HG03060 (cell line): ENCODE measurements at regions not wholly inside any gene's neighbourhood (a gene's known extent, or its start where the extent isn't known, plus 50 kb on each side); places are given as distances from the start of the nearest gene placed in this dataset.

ENCODE experiments used
- ATAC-seq: cut with Tn5 transposase; IDR thresholded peaks from one replicate; pipeline ENCODE4 v1.9.1; 2021; ENCODE audit warnings: low read depth, moderate number of reproducible peaks; ENCODE audit not compliant: unreplicated experiment

DNA sequence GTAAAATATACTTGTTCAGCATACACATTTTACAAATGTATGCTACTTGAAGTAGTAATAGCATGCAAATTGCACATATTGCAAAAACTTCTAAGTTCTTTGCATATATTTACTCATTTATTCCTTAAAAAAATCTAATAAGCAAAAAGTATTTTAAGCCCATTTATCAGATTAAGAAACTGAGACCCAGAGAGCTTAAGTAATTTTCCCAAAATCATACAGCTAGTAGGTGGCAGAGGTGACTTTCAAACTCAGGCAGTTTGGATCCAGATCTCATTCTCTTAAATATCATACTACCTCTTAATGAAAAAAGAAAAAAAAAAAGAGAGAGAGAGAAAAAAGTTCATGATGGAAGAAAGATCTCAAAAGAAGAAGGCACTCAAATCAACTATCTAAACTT, 157.9 kb downstream of the RPS12 start:
- no peak for ATAC-seq

DNA sequence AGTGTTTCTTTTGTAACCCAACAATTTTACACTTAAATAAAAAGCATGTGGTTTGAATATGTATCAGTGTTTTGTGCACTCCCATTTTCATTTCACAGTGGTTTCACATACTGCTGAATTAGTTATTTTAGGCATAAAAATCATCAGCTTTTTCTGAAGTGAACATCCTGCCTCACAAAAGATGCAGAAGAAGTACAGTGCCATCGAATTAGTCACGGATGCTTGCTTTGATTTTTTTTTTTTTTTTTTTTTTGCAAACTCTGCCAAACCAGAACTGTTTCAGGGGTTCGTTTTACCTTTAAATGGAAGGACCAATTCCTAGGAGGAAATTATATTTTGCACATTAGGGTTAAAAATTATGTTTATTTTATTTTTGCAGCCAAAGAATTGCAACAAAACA, 158.6 kb downstream of the RPS12 start:
- ATAC-seq: no peak

DNA sequence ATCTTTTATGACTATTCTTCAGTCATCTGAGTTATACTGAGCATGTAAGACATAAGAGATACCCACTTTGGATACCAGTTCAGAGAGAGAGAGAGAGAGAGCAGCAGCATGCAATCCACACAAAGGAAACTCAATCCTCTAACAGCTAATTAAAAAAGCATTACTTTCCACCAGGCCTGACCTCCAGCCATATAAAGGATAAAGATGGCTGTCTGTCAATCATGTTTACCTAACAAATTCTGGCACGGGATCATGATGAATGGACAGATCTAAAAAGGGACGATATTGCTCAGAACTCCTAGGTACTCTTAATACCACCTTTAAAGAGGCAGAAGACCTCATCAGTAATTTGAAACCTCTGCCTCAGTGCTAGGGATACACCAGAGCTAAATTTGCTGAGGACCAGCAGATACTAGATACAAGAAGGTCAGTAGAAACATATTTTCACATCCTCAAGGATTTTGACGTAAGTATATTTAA, 159.2 kb downstream of the RPS12 start:
- ATAC-seq: no peak

DNA sequence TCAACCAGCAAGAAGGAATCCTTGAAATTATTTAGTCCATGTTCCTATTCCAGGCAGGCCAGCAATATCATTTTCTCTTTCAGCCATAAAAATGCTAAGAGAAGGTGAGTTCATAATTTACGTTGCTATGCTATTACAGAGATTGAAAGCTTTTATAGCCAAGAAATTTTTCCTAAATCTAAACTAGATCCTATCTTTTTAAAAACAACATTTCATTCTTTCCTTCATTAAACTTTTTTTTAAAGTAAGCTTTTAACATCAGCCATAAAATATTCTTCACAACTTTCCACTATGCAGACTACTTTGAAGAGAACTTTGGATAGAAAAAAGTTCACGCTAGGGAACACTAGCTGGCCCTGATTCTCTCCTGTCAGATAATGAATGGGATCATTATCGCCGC, 159.8 kb downstream of the RPS12 start:
- no peak for ATAC-seq

DNA sequence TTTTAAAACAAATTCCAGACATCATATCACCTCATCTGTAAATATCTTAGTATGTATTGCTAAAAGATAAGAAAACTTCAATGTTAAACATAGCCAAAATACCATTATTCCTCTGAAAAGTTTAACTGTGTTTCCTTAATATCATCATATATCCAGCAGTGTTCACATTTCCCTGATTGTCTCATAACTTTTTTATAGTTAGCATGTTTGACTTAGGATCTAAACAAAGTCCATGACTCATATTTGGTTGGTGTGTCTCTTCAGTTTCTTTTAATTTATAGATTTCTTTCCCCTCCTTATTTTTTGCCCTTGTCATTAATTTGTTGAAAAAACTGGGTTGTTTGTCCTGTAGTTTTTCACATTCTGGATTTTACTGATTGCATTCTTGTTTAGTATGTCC, 163.0 kb downstream of the RPS12 start:
- no peak for ATAC-seq

DNA sequence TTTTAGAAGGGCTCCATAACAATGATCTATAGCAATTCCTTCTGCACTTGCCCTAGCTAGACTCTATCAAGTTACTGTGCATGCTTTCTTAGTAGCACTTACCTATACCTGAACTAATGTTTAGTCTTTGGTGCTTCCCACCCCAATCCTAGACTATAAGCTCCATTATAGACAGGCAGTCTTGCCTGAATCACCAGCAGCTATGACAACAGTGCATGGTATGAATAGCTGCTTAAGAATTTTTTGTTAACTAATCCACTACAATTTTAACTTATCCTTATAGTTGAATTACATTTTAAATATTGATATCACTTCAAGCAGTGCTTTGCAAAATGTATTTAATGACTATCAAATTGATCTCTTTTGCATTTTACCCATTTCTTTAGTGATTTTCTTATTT, 164.3 kb downstream of the RPS12 start:
- no peak for ATAC-seq

DNA sequence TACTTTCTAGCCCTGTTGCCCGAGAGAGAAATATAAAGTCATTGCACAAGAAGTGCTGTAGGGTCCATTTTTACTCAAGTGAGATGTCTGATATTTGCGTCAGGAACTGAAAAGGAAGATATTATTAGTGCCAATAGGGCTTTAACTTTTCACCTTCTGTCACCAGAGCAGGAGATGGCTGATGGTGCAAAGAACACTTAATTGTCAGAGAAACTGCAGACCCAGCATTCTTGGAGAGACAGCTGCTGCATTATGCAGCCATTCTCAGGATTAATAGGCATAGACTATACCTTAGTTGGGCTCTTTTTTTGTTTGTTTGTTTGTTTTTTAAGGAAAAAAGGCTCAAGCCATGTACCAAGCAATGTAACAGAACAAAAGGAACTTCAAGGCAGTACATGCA, 179.4 kb downstream of the RPS12 start:
- ATAC-seq: no peak

DNA sequence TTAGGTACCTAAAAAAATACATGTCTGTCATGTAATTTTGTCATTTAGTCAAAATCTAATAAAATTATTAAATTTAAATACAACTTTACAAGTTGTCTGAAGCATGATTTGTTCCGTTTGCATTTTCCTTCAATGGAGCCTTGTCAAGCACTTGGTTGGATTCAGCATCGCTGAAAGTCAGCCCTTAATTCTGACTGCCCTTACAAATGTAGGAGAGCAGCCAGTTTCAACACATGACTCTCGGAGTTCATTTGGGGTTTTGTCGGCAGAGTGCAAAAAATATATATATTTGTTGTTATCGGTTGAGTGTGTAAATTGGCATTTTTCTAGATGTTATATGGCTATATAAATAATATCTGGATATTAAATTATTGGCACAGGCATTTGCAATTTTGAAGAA, 180.6 kb downstream of the RPS12 start:
- no peak for ATAC-seq

DNA sequence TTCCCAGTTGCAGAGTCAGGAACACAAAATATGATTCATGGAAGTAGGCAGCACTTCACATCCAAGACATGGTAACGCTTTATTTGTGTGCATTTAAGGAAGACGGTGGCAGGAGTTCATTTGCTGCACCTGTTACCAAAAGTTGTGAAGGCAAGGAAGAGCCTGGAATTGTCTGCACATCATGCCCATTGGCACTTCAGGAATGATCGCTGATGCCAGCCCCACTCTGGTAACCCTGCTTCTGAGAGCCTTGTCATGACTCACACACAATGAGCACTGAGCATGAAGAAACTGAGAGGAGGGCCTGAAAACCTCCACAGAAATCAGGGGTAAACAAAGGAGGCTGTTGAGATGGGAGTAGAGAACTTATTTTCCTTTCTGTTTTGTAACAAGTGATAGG, 181.1 kb downstream of the RPS12 start:
- no peak for ATAC-seq

DNA sequence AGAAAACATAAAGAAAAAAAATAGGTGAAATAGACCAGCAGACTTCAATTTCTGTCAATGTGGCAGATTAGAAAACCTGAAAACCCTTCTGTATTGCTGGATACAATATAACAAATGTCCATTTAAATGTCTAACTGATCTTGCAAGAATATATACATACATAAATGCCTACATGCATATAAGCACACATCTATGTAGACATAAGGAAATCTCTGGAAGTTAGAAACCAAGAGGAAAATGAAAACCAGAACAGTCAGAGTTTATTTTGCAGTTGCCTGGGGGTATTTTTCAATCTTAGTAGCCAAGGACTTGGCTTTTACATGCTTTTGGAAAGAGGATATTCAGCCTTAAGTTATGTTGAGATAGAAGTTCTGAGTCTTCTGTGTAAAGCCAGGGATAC, 184.0 kb downstream of the RPS12 start:
- no peak for ATAC-seq

DNA sequence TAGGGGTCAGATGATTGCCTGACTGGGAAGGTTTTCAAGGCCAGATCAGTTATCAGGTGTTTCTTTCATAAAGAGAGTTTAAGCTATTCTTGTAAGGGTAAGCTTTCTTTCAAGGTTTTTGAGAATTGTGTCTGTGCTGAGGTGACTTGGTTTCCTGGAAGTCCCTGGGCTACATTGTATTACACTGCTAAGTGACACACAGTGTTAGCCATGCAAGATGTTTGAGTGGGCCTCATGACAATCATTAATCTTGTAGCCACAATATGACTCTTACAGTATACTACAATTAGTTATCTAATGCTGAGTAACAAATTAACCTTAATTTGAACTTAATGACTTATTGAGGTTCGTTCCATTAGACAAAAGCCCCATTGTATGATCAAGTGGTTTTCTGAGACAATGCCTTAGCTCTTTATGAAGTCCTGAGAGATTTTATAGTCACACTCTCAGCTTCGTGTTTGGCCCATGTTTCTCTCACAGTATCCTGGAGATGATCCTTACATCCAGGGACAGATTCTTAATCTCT, 186.7 kb downstream of the RPS12 start:
- peak; percentile 51 for ATAC-seq

DNA sequence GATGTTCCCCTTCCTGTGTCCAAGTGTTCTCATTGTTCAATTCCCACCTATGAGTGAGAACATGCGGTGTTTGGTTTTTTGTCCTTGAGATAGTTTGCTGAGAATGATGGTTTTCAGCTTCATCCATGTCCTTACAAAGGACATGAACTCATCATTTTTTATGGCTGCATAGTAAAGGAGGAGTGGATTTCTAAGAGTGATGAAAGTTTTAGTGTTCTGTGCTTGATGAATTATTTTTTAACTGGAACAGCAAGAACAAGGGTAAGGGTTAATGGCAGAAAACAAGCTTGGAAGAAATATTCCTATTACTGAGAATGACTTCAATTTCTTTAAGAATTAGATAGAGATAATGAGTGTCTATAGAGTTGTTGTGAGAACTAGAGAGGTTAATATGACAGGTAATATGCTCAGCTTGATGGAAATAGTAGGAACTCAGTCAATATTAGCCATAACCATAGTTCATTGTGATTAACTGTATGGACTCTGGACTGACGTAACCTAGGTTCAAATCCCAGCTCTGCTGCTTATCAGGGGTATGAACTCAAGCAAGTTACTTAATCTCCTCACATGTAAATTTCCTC, 190.0 kb downstream of the RPS12 start:
- no peak for ATAC-seq

DNA sequence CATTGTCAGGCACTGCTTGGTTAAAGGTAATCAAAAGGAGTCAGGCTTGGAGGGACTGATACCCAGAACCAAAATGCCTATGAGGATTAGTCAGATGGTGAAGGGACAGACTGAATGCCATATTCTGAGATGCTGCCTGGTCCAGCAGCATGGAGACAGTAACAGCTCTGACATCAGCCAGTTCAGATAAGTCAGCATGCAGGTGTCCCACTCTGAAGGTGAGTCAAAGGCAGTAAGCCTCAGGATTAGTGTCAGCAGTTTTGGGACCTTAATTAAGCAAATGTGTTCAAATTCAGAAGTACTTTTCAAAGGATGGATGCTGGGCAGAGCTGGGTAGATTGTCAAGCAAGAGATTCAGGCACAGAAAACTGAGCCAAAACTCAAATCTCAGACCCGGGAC, 198.4 kb downstream of the RPS12 start:
- ATAC-seq: no peak

DNA sequence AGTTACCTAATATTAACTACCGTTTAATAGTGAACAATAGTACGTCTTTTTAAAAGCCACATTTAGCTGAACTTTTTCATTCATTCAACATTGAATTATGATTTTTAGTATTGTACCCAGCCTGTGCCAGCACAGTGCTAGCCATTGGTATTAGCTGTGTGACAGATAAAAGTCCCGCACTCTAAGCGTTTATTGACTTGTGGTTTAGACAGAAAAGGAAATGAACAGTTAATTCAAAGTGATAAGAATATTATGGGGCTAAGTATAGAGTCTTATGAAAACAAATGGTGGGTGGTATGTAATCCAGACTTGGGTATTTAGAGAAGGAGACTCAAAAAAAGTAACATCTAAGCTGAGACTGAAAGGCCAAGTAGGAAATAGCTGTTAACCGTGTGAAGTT, 202.3 kb downstream of the RPS12 start:
- ATAC-seq: no peak

DNA sequence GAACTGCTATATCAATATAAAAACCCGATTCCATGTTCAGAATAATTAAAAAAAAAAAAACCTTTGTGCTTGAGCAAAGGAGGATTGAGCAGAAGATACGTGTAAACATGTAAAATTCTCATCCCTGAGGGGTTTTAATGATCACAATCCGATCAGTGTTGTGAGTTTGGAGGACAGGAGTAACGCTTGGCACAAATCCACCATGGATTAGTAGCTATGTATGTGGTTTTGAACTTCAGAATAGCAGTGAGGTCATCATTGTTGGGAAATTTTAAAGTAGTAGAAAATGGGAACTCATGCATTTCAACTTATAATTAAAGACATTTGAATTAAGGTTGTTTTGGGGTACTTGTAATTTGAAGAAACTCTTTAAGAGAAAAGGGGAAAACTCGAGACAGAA, 203.2 kb downstream of the RPS12 start:
- no peak for ATAC-seq

DNA sequence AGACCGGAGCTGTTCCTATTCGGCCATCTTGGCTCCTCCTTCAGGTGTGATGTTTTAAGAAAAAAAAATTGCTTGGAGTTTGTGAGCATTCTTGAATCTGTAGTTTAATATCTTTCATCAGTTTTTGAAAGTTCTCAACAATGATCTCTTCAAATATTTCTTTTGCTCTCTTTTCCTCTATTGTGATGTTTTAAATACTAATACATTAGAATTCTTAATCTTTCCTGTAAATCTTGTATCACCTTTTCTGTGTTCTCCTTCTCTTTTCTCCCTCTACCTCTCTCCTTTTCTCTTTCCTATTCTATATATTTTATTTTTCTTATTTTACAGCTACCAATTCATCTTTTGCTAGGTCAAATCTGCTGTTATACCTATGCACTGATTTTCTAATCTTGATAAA, 212.3 kb downstream of the RPS12 start:
- no peak for ATAC-seq

DNA sequence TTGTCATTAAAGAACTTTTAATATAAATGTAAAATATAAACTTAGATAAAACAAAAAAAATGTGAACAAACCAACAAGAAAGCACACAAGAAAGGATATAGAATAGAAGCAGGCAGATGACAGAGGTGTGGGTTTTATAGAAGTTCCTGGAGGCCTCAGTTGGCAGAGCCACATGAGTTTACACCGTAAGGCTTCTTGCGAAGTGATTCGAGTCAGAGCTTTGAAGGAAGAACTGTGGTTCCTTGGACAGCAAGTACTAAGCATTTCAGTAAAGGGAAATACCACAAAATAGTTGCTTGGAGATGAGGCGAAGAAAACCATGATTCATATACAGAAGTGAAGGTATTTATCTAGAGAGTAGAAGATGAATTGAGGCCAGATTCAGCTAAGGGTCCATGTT, 207.9 kb upstream of the EYA4 start:
- no peak for ATAC-seq

DNA sequence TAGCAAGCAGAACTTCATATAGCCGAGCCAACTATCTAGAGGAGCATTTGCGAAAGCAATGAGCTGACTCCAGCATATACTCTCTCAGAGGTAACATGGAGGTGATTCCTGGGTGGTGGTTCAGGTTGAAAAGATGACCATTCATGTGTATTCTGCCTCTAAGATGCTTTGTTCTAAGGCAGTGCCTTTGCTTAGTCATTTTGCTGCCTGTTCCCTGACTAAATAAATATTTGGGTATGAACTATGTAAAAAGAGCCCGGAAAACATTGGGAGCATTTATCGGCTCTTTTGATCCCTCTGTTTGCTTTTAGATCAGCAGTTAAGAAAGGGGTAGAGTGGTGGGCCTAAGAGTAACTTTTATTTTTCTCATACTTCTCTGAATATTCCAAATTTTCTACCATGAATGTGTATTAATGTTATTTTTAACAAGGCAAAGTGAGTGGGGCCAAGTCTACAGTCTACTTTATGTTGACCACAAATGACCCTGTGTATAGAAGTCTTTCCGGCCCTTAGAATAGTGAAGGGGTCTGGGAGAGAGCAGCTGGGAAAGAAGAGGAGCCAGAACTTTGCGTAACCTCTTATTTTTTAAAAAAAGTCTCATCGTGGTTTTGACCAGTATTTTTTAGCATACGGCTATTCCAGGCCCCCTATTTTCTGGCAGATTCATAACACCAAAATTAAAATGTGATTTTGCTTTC, 206.5 kb upstream of the EYA4 start:
- no peak for ATAC-seq

DNA sequence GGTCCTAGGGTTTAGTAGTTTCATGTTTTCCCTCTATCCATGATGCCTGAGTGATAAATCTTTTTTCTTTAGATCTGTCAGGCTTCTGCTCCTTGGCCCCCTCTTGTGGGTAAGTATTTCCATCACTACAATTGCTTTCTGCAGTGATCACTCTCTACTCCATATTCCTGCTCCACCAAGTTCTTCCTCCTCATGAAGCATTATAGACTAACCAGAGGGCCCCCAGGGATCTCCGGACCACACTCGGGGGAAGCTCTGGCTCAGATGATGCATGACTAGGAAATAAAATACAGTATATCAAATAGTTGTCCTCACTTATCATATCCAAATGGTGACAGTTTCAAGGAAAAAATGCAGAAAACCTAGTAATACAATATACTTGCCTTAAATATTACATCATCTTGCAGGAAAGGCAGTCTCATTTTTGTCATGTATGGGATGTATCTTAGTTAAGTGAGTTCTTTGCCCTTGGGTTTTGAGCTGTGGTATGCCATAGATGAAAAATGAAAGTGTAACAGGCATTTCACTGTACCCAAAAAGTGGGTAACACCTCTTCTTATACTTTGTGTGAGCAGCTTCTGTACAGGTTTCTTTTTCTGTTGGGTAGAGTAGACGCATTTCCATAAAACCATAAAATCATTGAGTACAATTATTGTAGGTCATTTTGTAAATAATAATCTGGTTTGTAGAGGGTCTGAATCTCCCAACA, 200.9 kb upstream of the EYA4 start:
- no peak for ATAC-seq

DNA sequence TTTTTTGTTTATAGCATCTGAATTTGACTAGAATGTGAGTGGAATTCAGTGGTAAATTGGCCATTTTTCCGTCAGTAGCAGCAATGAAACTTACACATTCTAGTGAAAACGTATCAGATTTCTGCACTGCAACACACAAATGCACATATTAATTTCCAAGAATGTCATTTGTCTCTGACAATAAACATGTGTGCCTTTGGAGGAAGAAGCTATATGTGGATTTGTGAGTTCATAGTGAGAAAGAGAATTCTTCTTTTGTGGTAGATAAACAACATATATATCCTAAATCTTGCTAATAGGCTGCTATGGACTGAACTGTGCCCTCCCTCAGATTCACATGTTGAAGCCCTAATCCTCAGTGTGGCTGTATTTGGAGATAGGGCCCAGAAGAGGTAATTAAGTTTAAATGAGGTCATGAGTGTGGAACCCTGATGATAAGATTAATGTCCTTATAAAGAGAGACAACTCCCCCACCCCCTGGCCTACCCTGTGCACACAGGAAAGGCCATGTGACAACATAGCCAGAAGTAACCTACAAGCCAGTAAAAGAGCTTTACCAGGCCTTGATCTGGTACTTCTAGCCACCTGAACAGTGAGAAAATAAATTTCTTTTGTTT, 200.2 kb upstream of the EYA4 start:
- ATAC-seq: no peak

DNA sequence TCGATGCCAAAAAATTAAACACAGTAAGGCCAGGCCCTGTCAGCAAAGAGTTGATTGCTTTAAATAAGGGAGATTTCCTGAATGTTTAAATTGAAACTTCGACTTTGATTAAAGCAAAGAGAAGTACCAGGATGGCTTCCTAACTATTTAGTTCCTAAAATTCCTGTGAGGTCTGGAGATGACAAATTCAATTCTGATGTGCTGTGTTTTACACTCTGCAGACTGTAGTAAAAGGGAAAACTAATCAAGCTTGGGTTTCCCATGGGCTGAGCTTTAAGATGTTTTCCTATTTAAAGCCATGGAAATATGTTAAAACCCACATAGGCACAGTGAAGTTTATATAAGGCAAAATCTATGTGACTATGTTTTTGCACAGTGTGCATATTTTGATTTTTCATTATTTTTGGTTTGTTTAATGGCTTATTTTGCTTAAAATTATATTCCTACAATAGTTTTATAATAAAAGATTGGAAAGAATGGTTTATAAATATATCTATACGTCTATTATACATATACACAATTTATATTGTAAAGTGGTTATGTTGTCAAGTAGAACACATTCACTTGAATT, 198.5 kb upstream of the EYA4 start:
- no peak for ATAC-seq
